GM21526 (cell line): ENCODE measurements at regions not wholly inside any gene's neighbourhood (a gene's known extent, or its start where the extent isn't known, plus 50 kb on each side); places are given as distances from the start of the nearest gene placed in this dataset.

ENCODE experiments used
- ATAC-seq: cut with Tn5 transposase; IDR thresholded peaks from one replicate; pipeline ENCODE4 v1.9.1; 2021; ENCODE audit warnings: moderate library complexity; ENCODE audit not compliant: unreplicated experiment, low FRiP score

- no peak for ATAC-seq
Measured at GRCh38 chr4:131063878-131064277, 1967.9 kb downstream of the C4orf33 start.

GRCh38 chr4:131081069-131081468, 1985.1 kb downstream of the C4orf33 start:
- no peak for ATAC-seq

- no peak for ATAC-seq
Measured at GRCh38 chr4:131084997-131085396, 1989.0 kb downstream of the C4orf33 start.

GRCh38 chr4:131091896-131092295, 1995.9 kb downstream of the C4orf33 start:
- ATAC-seq = no peak

GRCh38 chr4:131093303-131093702, 1997.4 kb downstream of the C4orf33 start:
- no peak for ATAC-seq

GRCh38 chr4:131098976-131099375, 2003.0 kb downstream of the C4orf33 start:
- ATAC-seq = no peak

GRCh38 chr4:131113273-131113672, 2017.3 kb downstream of the C4orf33 start:
- no peak for ATAC-seq

GRCh38 chr4:131113704-131114103, 2017.8 kb downstream of the C4orf33 start:
- no peak for ATAC-seq

GRCh38 chr4:131119661-131120060, 2023.7 kb downstream of the C4orf33 start:
- ATAC-seq = no peak

GRCh38 chr4:131137196-131137595, 2011.9 kb upstream of the PCDH10 start:
- no peak for ATAC-seq

- no peak for ATAC-seq
Measured at GRCh38 chr4:131159261-131159660, 1989.8 kb upstream of the PCDH10 start.

- ATAC-seq = no peak
Measured at GRCh38 chr4:131192318-131192717, 1956.8 kb upstream of the PCDH10 start.

GRCh38 chr4:131207589-131207988, 1941.5 kb upstream of the PCDH10 start:
- ATAC-seq = no peak

GRCh38 chr4:131248314-131248713, 1900.8 kb upstream of the PCDH10 start:
- no peak for ATAC-seq

GRCh38 chr4:131251321-131251720, 1897.8 kb upstream of the PCDH10 start:
- ATAC-seq = no peak

GRCh38 chr4:131257241-131257640, 1891.9 kb upstream of the PCDH10 start:
- no peak for ATAC-seq

- no peak for ATAC-seq
Measured at GRCh38 chr4:131258361-131258760, 1890.7 kb upstream of the PCDH10 start.

- no peak for ATAC-seq
Measured at GRCh38 chr4:131288441-131288840, 1860.7 kb upstream of the PCDH10 start.

GRCh38 chr4:131296192-131296591, 1852.9 kb upstream of the PCDH10 start:
- no peak for ATAC-seq

GRCh38 chr4:131302108-131302507, 1847.0 kb upstream of the PCDH10 start:
- no peak for ATAC-seq

GRCh38 chr4:131304686-131305085, 1844.4 kb upstream of the PCDH10 start:
- ATAC-seq = no peak

- no peak for ATAC-seq
Measured at GRCh38 chr4:131309628-131310027, 1839.5 kb upstream of the PCDH10 start.

GRCh38 chr4:131316086-131316485, 1833.0 kb upstream of the PCDH10 start:
- peak; percentile 71 for ATAC-seq
